ENCODE measurements at regions not wholly inside any gene's neighbourhood (a gene's known extent, or its start where the extent isn't known, plus 50 kb on each side); places are given as distances from the start of the nearest gene placed in this dataset.

- no peak for TF ChIP-seq EZH2 (IDR thresholded peaks at IDR 0.05; ENCODE audit: low read length)
- TF ChIP-seq, protein P1, sequence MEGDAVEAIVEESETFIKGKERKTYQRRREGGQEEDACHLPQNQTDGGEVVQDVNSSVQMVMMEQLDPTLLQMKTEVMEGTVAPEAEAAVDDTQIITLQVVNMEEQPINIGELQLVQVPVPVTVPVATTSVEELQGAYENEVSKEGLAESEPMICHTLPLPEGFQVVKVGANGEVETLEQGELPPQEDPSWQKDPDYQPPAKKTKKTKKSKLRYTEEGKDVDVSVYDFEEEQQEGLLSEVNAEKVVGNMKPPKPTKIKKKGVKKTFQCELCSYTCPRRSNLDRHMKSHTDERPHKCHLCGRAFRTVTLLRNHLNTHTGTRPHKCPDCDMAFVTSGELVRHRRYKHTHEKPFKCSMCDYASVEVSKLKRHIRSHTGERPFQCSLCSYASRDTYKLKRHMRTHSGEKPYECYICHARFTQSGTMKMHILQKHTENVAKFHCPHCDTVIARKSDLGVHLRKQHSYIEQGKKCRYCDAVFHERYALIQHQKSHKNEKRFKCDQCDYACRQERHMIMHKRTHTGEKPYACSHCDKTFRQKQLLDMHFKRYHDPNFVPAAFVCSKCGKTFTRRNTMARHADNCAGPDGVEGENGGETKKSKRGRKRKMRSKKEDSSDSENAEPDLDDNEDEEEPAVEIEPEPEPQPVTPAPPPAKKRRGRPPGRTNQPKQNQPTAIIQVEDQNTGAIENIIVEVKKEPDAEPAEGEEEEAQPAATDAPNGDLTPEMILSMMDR (optimal IDR thresholded peaks at IDR 0.05 in 1 of 3, IDR thresholded peaks at IDR 0.05 in 1 of 3, conservative IDR thresholded peaks at IDR 0.05 in 1 of 3; ENCODE audit: extremely low read depth in 1 of 3, insufficient read depth in 2 of 3, low read length in 3 of 3): no peak
These were observed 661.5 kb upstream of the EPHA5 start for GRCh38 chr4:66331761-66332160.

Data from keratinocyte (primary cell).